ENCODE measurements at regions not wholly inside any gene's neighbourhood (a gene's known extent, or its start where the extent isn't known, plus 50 kb on each side); places are given as distances from the start of the nearest gene placed in this dataset.

- TF ChIP-seq EZH2 (IDR thresholded peaks at IDR 0.05; ENCODE audit: borderline replicate concordance, low read length) (no peak), CTCF (IDR thresholded peaks at IDR 0.05; ENCODE audit: low read length) (peak; percentile 54)
- Histone ChIP-seq H3K27ac (ENCODE audit: low read depth, low read length, poor library complexity, severe bottlenecking) (no peak overlapping the region), H2AFZ (ENCODE audit: low read length) (no peak overlapping the region)
Measured at GRCh38 chr7:49166441-49166840, 242.1 kb downstream of the CDC14C start.

GRCh38 chr7:49172639-49173038, 248.3 kb downstream of the CDC14C start:
- H3K4me2 ChIP-seq (ENCODE audit: low read length), result no peak overlapping the region
- H4K20me1 ChIP-seq (ENCODE audit: insufficient read depth, low read length), result no peaks in the 10 kb centered on the region
- no peaks in the 10 kb centered on the region for H3K27me3 ChIP-seq (ENCODE audit: insufficient read depth, low read length)
- no peak overlapping the region for H3K27ac ChIP-seq (ENCODE audit: low read depth, low read length, poor library complexity, severe bottlenecking)
- no peaks in the 10 kb centered on the region for H3K36me3 ChIP-seq (ENCODE audit: insufficient read depth, low read length)
- H2AFZ ChIP-seq (ENCODE audit: low read length), result no peak overlapping the region
- TF ChIP-seq CTCF (IDR thresholded peaks at IDR 0.05; ENCODE audit: low read length), result no peak
- TF ChIP-seq EZH2 (IDR thresholded peaks at IDR 0.05; ENCODE audit: borderline replicate concordance, low read length), result no peak
- H3K4me3 ChIP-seq (ENCODE audit: low read depth, low read length, poor library complexity, severe bottlenecking), result no peak overlapping the region
- no peaks in the 10 kb centered on the region for H3K9me2 ChIP-seq (ENCODE audit: low read depth, low read length)
- H3K4me1 ChIP-seq (ENCODE audit: insufficient read depth, low read length, severe bottlenecking), result no peaks in the 10 kb centered on the region
- no peak overlapping the region for H3K9ac ChIP-seq (ENCODE audit: low read length)
- no peaks in the 10 kb centered on the region for H3K79me2 ChIP-seq (ENCODE audit: insufficient read depth, low read length)
- no peaks in the 10 kb centered on the region for H3F3A ChIP-seq (ENCODE audit: insufficient read depth, low read length)
- H3K9me3 ChIP-seq (ENCODE audit: low read length), result no peaks in the 10 kb centered on the region

More at GRCh38 chr7:49166441-49166840, 242.1 kb downstream of the CDC14C start:
- Histone ChIP-seq H3K9me2 (ENCODE audit: low read depth, low read length) (no peaks in the 10 kb centered on the region), H3K79me2 (ENCODE audit: insufficient read depth, low read length) (no peaks in the 10 kb centered on the region), H3K9me3 (ENCODE audit: low read length) (no peaks in the 10 kb centered on the region), H3K4me1 (ENCODE audit: insufficient read depth, low read length, severe bottlenecking) (no peaks in the 10 kb centered on the region), H3K36me3 (ENCODE audit: insufficient read depth, low read length) (no peaks in the 10 kb centered on the region), H3K9ac (ENCODE audit: low read length) (no peak overlapping the region), H3K4me3 (ENCODE audit: low read depth, low read length, poor library complexity, severe bottlenecking) (no peak overlapping the region), H4K20me1 (ENCODE audit: insufficient read depth, low read length) (no peaks in the 10 kb centered on the region), H3F3A (ENCODE audit: insufficient read depth, low read length) (no peaks in the 10 kb centered on the region), H3K4me2 (ENCODE audit: low read length) (no peak overlapping the region), H3K27me3 (ENCODE audit: insufficient read depth, low read length) (no peaks in the 10 kb centered on the region)

GRCh38 chr7:49174396-49174795, 250.0 kb downstream of the CDC14C start:
- no peak overlapping the region for H3K4me2 ChIP-seq (ENCODE audit: low read length)
- H3K4me1 ChIP-seq (ENCODE audit: insufficient read depth, low read length, severe bottlenecking), result no peaks in the 10 kb centered on the region
- no peak for TF ChIP-seq EZH2 (IDR thresholded peaks at IDR 0.05; ENCODE audit: borderline replicate concordance, low read length)

GRCh38 chr7:49187543-49188268, 263.4 kb downstream of the CDC14C start:
- Histone ChIP-seq H3K9me3 (ENCODE audit: low read length) (no peaks in the 10 kb centered on the region), H3K9ac (ENCODE audit: low read length) (no peak overlapping the region), H4K20me1 (ENCODE audit: insufficient read depth, low read length) (no peaks in the 10 kb centered on the region), H2AFZ (ENCODE audit: low read length) (no peak overlapping the region), H3K79me2 (ENCODE audit: insufficient read depth, low read length) (no peaks in the 10 kb centered on the region), H3K27ac (ENCODE audit: low read depth, low read length, poor library complexity, severe bottlenecking) (no peak overlapping the region), H3K4me3 (ENCODE audit: low read depth, low read length, poor library complexity, severe bottlenecking) (no peak overlapping the region), H3F3A (ENCODE audit: insufficient read depth, low read length) (no peaks in the 10 kb centered on the region), H3K4me2 (ENCODE audit: low read length) (no peak overlapping the region), H3K27me3 (ENCODE audit: insufficient read depth, low read length) (no peaks in the 10 kb centered on the region), H3K9me2 (ENCODE audit: low read depth, low read length) (no peaks in the 10 kb centered on the region), H3K4me1 (ENCODE audit: insufficient read depth, low read length, severe bottlenecking) (no peaks in the 10 kb centered on the region), H3K36me3 (ENCODE audit: insufficient read depth, low read length) (no peaks in the 10 kb centered on the region)
- TF ChIP-seq CTCF (IDR thresholded peaks at IDR 0.05; ENCODE audit: low read length), result peak; percentile 49
- no peak for TF ChIP-seq EZH2 (IDR thresholded peaks at IDR 0.05; ENCODE audit: borderline replicate concordance, low read length)

More at GRCh38 chr7:49174396-49174795, 250.0 kb downstream of the CDC14C start:
- no peaks in the 10 kb centered on the region for H3K9me3 ChIP-seq (ENCODE audit: low read length)
- H3K27ac ChIP-seq (ENCODE audit: low read depth, low read length, poor library complexity, severe bottlenecking), result no peak overlapping the region
- no peaks in the 10 kb centered on the region for H4K20me1 ChIP-seq (ENCODE audit: insufficient read depth, low read length)
- no peaks in the 10 kb centered on the region for H3K79me2 ChIP-seq (ENCODE audit: insufficient read depth, low read length)
- no peaks in the 10 kb centered on the region for H3F3A ChIP-seq (ENCODE audit: insufficient read depth, low read length)
- H3K9me2 ChIP-seq (ENCODE audit: low read depth, low read length), result no peaks in the 10 kb centered on the region
- no peak overlapping the region for H3K4me3 ChIP-seq (ENCODE audit: low read depth, low read length, poor library complexity, severe bottlenecking)
- H3K36me3 ChIP-seq (ENCODE audit: insufficient read depth, low read length), result no peaks in the 10 kb centered on the region
- no peak overlapping the region for H2AFZ ChIP-seq (ENCODE audit: low read length)
- H3K27me3 ChIP-seq (ENCODE audit: insufficient read depth, low read length), result no peaks in the 10 kb centered on the region
- H3K9ac ChIP-seq (ENCODE audit: low read length), result no peak overlapping the region

Measured in OCI-LY1 (cell line).